ENCODE measurements at regions not wholly inside any gene's neighbourhood (a gene's known extent, or its start where the extent isn't known, plus 50 kb on each side); places are given as distances from the start of the nearest gene placed in this dataset.
"Not testable (repeated sequence)": the region's sequence is repeated elsewhere in the genome, so short reads cannot be mapped to it uniquely, and the experiment has no call there.

- DNase-seq (ENCODE audit: low spot score) = no peak
- Histone ChIP-seq H3K27ac (no peak overlapping the region), H3K4me3 (no peak overlapping the region)
- TF ChIP-seq CTCF (IDR thresholded peaks at IDR 0.05) = no peak
Measured at GRCh38 chr6:92682516-92683398, 736.6 kb downstream of the EPHA7 start.

- Histone ChIP-seq H3K27ac (no peak overlapping the region), H3K4me3 (no peak overlapping the region)
- no peak for DNase-seq (ENCODE audit: low spot score)
- TF ChIP-seq CTCF (IDR thresholded peaks at IDR 0.05) = no peak
Measured at GRCh38 chr6:92681401-92681800, 738.0 kb downstream of the EPHA7 start.

GRCh38 chr6:92671462-92671861 lies 747.9 kb downstream of the EPHA7 start:
- DNase-seq (ENCODE audit: low spot score); H3K27ac ChIP-seq; H3K4me3 ChIP-seq: not testable (repeated sequence)

GRCh38 chr6:92667843-92668242 lies 751.5 kb downstream of the EPHA7 start:
- H3K27ac ChIP-seq = no peak overlapping the region
- no peak for DNase-seq (ENCODE audit: low spot score)
- no peak for TF ChIP-seq CTCF (IDR thresholded peaks at IDR 0.05)
- H3K4me3 ChIP-seq = no peak overlapping the region

GRCh38 chr6:92648364-92649086 lies 770.8 kb downstream of the EPHA7 start:
- H3K4me3 ChIP-seq = no peak overlapping the region
- no peak for DNase-seq (ENCODE audit: low spot score)
- TF ChIP-seq CTCF (IDR thresholded peaks at IDR 0.05) = no peak
- no peak overlapping the region for H3K27ac ChIP-seq

- no peak for TF ChIP-seq CTCF (IDR thresholded peaks at IDR 0.05)
Measured at GRCh38 chr6:92647630-92648029, 771.7 kb downstream of the EPHA7 start.

GRCh38 chr6:92644104-92644791 lies 775.1 kb downstream of the EPHA7 start:
- H3K27ac ChIP-seq; DNase-seq (ENCODE audit: low spot score); H3K4me3 ChIP-seq: not testable (repeated sequence)

More at GRCh38 chr6:92647630-92648029, 771.7 kb downstream of the EPHA7 start:
- no peak for DNase-seq (ENCODE audit: low spot score)
- H3K4me3 ChIP-seq = no peak overlapping the region
- H3K27ac ChIP-seq = no peak overlapping the region
